SU-DHL-6 (cell line): ENCODE measurements at regions not wholly inside any gene's neighbourhood (a gene's known extent, or its start where the extent isn't known, plus 50 kb on each side); places are given as distances from the start of the nearest gene placed in this dataset.

Source experiments
- H2AFZ ChIP-seq: fragments of 200-600 bp; sonication (generic); 2 replicates; pipeline ENCODE4 v1.6.1; 2014; ENCODE audit warnings: low read depth, mild to moderate bottlenecking, moderate library complexity, mixed read lengths, antibody characterized with exemption, low read length; ENCODE audit not compliant: severe bottlenecking
- H3F3A ChIP-seq: fragments of 200-600 bp; shearing (Covaris generic); 2 replicates; pipeline ENCODE4 v1.6.0; 2016; ENCODE audit warnings: antibody characterized with exemption, mild to moderate bottlenecking; ENCODE audit not compliant: insufficient read depth
- H3K27ac ChIP-seq: fragments of 200-600 bp; sonication (generic); 2 replicates; pipeline ENCODE4 v1.5.1; 2016; ENCODE audit warnings: low read depth, mild to moderate bottlenecking, low read length, moderate library complexity, mixed read lengths
- H3K27me3 ChIP-seq: fragments of 200-600 bp; sonication (generic), shearing (Covaris generic); 2 replicates; pipeline ENCODE4 v1.6.0; 2014; ENCODE audit warnings: mild to moderate bottlenecking, low read length
- H3K36me3 ChIP-seq: fragments of 200-600 bp; sonication (generic); 2 replicates; pipeline ENCODE4 v1.6.1; 2014; ENCODE audit warnings: mild to moderate bottlenecking, low read length, mixed read lengths
- H3K4me2 ChIP-seq: fragments of 300-600, 200-600 bp; shearing (Covaris generic), sonication (generic); 2 replicates; pipeline ENCODE4 v1.6.0; 2014; ENCODE audit warnings: low read length, low read depth, mild to moderate bottlenecking; ENCODE audit not compliant: poor library complexity, severe bottlenecking
- H3K4me3 ChIP-seq: fragments of 200-600 bp; sonication (generic); 2 replicates; pipeline ENCODE4 v1.5.1; 2014; ENCODE audit warnings: antibody characterized with exemption, low read length, mild to moderate bottlenecking, mixed read lengths; ENCODE audit not compliant: insufficient read depth, poor library complexity, severe bottlenecking
- H3K79me2 ChIP-seq: fragments of 200-600 bp; sonication (generic); 2 replicates; pipeline ENCODE4 v1.6.1; 2014; ENCODE audit warnings: mild to moderate bottlenecking, low read length, moderate library complexity; ENCODE audit not compliant: insufficient read depth
- H3K9ac ChIP-seq: fragments of 200-600 bp; sonication (generic); 2 replicates; pipeline ENCODE4 v1.7.0; 2014; ENCODE audit warnings: mild to moderate bottlenecking, low read length
- H3K9me2 ChIP-seq: fragments of 200-600 bp; sonication (generic); replicated peaks from 2 replicates; pipeline ENCODE4 v1.6.1; 2014; ENCODE audit warnings: low read length; ENCODE audit not compliant: insufficient read depth
- H3K9me3 ChIP-seq: fragments of 200-600 bp; sonication (generic); 2 replicates; pipeline ENCODE4 v1.6.1; 2014; ENCODE audit warnings: low read length, mixed read lengths; ENCODE audit not compliant: insufficient read depth
- H4K20me1 ChIP-seq: fragments of 200-600 bp; sonication (generic); 2 replicates; pipeline ENCODE4 v1.6.1; 2014; ENCODE audit warnings: low read depth, mild to moderate bottlenecking, antibody characterized with exemption, low read length, moderate library complexity, mixed read lengths
- CTCF ChIP-seq: fragments of 200-600 bp; sonication (generic); IDR thresholded peaks from one replicate; pipeline ENCODE4 v1.5.1; 2017; ENCODE audit warnings: antibody characterized with exemption, mild to moderate bottlenecking, low read length, moderate library complexity; ENCODE audit not compliant: insufficient read depth, poor library complexity, severe bottlenecking
- EZH2phosphoT487 ChIP-seq: fragments of 200-600 bp; sonication (generic), shearing (Covaris generic); conservative IDR thresholded peaks from 2 replicates; pipeline ENCODE4 v1.6.1; 2018; ENCODE audit warnings: mild to moderate bottlenecking, antibody characterized with exemption, low read length, moderate library complexity, mixed read lengths

GRCh38 chr12:28099871-28100270 is 90.4 kb upstream of the CCDC91 start:
- no peak for TF ChIP-seq EZH2phosphoT487
- TF ChIP-seq CTCF, result no peak
- Histone ChIP-seq H2AFZ (no peak overlapping the region), H3K27ac (no peak overlapping the region), H3K9ac (no peak overlapping the region), H3K9me2 (no peaks in the 10 kb centered on the region), H3F3A (no peaks in the 10 kb centered on the region), H3K4me3 (no peak overlapping the region), H3K4me2 (no peak overlapping the region), H3K27me3 (no peaks in the 10 kb centered on the region), H4K20me1 (no peaks in the 10 kb centered on the region), H3K36me3 (no peaks in the 10 kb centered on the region), H3K9me3 (no peaks in the 10 kb centered on the region), H3K79me2 (no peaks in the 10 kb centered on the region)

GRCh38 chr12:28100717-28101116 is 89.5 kb upstream of the CCDC91 start:
- Histone ChIP-seq H3K36me3 (no peaks in the 10 kb centered on the region), H4K20me1 (no peaks in the 10 kb centered on the region), H3K9me2 (no peaks in the 10 kb centered on the region), H3K27ac (no peak overlapping the region), H3K27me3 (no peaks in the 10 kb centered on the region), H3K79me2 (no peaks in the 10 kb centered on the region), H2AFZ (no peak overlapping the region), H3K9me3 (no peaks in the 10 kb centered on the region), H3K9ac (no peak overlapping the region), H3K4me3 (no peak overlapping the region), H3F3A (no peaks in the 10 kb centered on the region), H3K4me2 (no peak overlapping the region)
- no peak for TF ChIP-seq CTCF
- no peak for TF ChIP-seq EZH2phosphoT487

GRCh38 chr12:28104316-28104715 is 85.9 kb upstream of the CCDC91 start:
- no peaks in the 10 kb centered on the region for H3K9me3 ChIP-seq
- no peak overlapping the region for H2AFZ ChIP-seq
- H3K36me3 ChIP-seq, result no peaks in the 10 kb centered on the region
- no peak for TF ChIP-seq CTCF
- TF ChIP-seq EZH2phosphoT487, result no peak
- H3K9ac ChIP-seq, result no peak overlapping the region
- H3K9me2 ChIP-seq, result no peaks in the 10 kb centered on the region; the same call in 1 of the 2 replicates
- H3K27me3 ChIP-seq, result no peaks in the 10 kb centered on the region
- H4K20me1 ChIP-seq, result no peaks in the 10 kb centered on the region
- no peak overlapping the region for H3K27ac ChIP-seq
- H3K4me2 ChIP-seq, result no peak overlapping the region
- no peaks in the 10 kb centered on the region for H3F3A ChIP-seq
- no peak overlapping the region for H3K4me3 ChIP-seq
- no peaks in the 10 kb centered on the region for H3K79me2 ChIP-seq
